K562 (cell line): ENCODE measurements at regions not wholly inside any gene's neighbourhood (a gene's known extent, or its start where the extent isn't known, plus 50 kb on each side); places are given as distances from the start of the nearest gene placed in this dataset.

Experiments used
- ATAC-seq: fragments of 200-7000 bp; cut with Tn5 transposase; 3 replicates; pipeline ENCODE4 v1.9.1; 2020; ENCODE audit warnings: moderate library complexity
- BruUV-seq: library from RNA; stranded (reverse); fragments of 400-500 nt; replicated peaks from 2 replicates; lab custom pipeline; 2021; lab: Mats Ljungman, UMichigan
- CTCF ChIA-PET: fragments of 300-600 bp; formaldehyde crosslinking; extraction: SDS; loops from one replicate; lab custom pipeline; 2021; ENCODE audit warnings: low intra/inter-chr PET ratio; lab: Yijun Ruan, JAX
- POLR2A ChIA-PET: fragments of 300-600, 350-650 bp; sonication (Branson Sonifier 250); formaldehyde crosslinking; extraction: SDS; loops from one replicate; lab custom pipeline; 2021; ENCODE audit warnings: antibody characterized with exemption, inconsistent platforms; lab: Yijun Ruan, JAX
- DNase-seq, 4 experiments: peaks; one replicate each; pipeline versions ENCODE4 v3.0.0 to v3.0.0-alpha.2; 2011 to 2018; ENCODE audit warnings: low spot score in 3 of 4, mixed read lengths in 3 of 4; ENCODE audit errors: extremely low read depth in 1 of 4
- FAIRE-seq: peaks from 2 replicates; lab custom pipeline; 2011; peaks lifted over from hg19 to GRCh38; lab: Jason Lieb, UNC
- H2AFZ ChIP-seq: 2 replicates; pipeline ENCODE4 v1.6.0; 2011; ENCODE audit warnings: low read depth, low read length, control low read depth, inconsistent platforms
- H3K27ac ChIP-seq: fragments of 200-600 bp; 3 replicates; pipeline ENCODE4 v1.8.0; 2011; ENCODE audit warnings: low read depth, mild to moderate bottlenecking, control low read depth, inconsistent platforms, low read length, moderate library complexity, mixed read lengths; ENCODE audit errors: extremely low read depth
- H3K27me3 ChIP-seq, 2 experiments: fragments of 300-600 bp in 1 of 2; 2 replicates in 1 of 2; 3 replicates in 1 of 2; pipeline versions ENCODE4 v1.6.0 to v1.8.0; 2011; ENCODE audit warnings: inconsistent platforms in 2 of 2, low read length in 2 of 2, mild to moderate bottlenecking in 1 of 2, mixed read lengths in 1 of 2, moderate library complexity in 1 of 2; ENCODE audit not compliant: control insufficient read depth in 2 of 2, insufficient read depth in 2 of 2
- H3K36me3 ChIP-seq: fragments of 300-600 bp; 3 replicates; pipeline ENCODE4 v1.8.0; 2011; ENCODE audit warnings: mild to moderate bottlenecking, low read length, inconsistent platforms; ENCODE audit not compliant: control insufficient read depth, insufficient read depth
- H3K4me1 ChIP-seq, 2 experiments: fragments of 200-600 bp in 1 of 2; replicated peaks in 1 of 2; 2 replicates in 1 of 2; 3 replicates in 1 of 2; pipeline versions ENCODE4 v1.5.1 to v1.8.0; 2011; ENCODE audit warnings: inconsistent platforms in 2 of 2, low read length in 2 of 2, mild to moderate bottlenecking in 1 of 2, mixed read lengths in 1 of 2, moderate library complexity in 1 of 2; ENCODE audit not compliant: control insufficient read depth in 2 of 2, insufficient read depth in 2 of 2
- H3K4me2 ChIP-seq: 2 replicates; pipeline ENCODE4 v1.6.1; 2011; ENCODE audit warnings: low read length, control low read depth, inconsistent platforms, mixed read lengths; ENCODE audit not compliant: insufficient read depth
- H3K4me3 ChIP-seq: fragments of 200-600 bp; sonication (generic), shearing (Covaris generic); 2 replicates; pipeline ENCODE4 v1.5.1; 2016; ENCODE audit warnings: control low read depth, inconsistent platforms
- H3K79me2 ChIP-seq: fragments of 200-600 bp; 3 replicates; pipeline ENCODE4 v1.8.0; 2011; ENCODE audit warnings: low read length, inconsistent platforms; ENCODE audit not compliant: control insufficient read depth, insufficient read depth
- H3K9ac ChIP-seq, 2 experiments: 2 replicates each; pipeline versions ENCODE4 v1.6.0 to v1.6.1; 2011; ENCODE audit warnings: low read depth in 2 of 2, low read length in 2 of 2, control low read depth in 1 of 2, inconsistent platforms in 1 of 2, mild to moderate bottlenecking in 1 of 2, mixed read lengths in 1 of 2; ENCODE audit not compliant: insufficient read depth in 1 of 2
- H3K9me1 ChIP-seq: one replicate; pipeline ENCODE4 v1.6.0; 2011; ENCODE audit warnings: inconsistent platforms, mild to moderate bottlenecking, low read length, moderate library complexity; ENCODE audit not compliant: control insufficient read depth, insufficient read depth
- H3K9me3 ChIP-seq: replicated peaks from 2 replicates; pipeline ENCODE4 v1.5.1; 2011; ENCODE audit warnings: low read depth, low read length, inconsistent platforms; ENCODE audit not compliant: control insufficient read depth, insufficient read depth
- H4K20me1 ChIP-seq: replicated peaks from 2 replicates; pipeline ENCODE4 v1.6.1; 2011; ENCODE audit warnings: low read length, inconsistent platforms, mixed read lengths; ENCODE audit not compliant: control insufficient read depth, insufficient read depth
- ASH1L ChIP-seq: fragments of 450-650 bp; IDR thresholded peaks from 2 replicates; pipeline ENCODE4 v1.6.1; 2018; ENCODE audit warnings: borderline replicate concordance, mild to moderate bottlenecking, low read depth; ENCODE audit not compliant: partially characterized antibody
- CAMTA2 ChIP-seq: fragments of 250-450 bp; sonication (Bioruptor Pico); conservative IDR thresholded peaks from 2 replicates; pipeline ENCODE4 v1.5.1; 2022
- DPF2 ChIP-seq: fragments of 450-650 bp; IDR thresholded peaks from 2 replicates; pipeline ENCODE4 v1.6.1; 2016
- HNRNPH1 ChIP-seq: fragments of 200-400 bp; formaldehyde crosslinking; optimal IDR thresholded peaks from 2 replicates; pipeline ENCODE3; 2017; ENCODE audit warnings: low read depth, mild to moderate bottlenecking, low read length, moderate library complexity
- KLF16 ChIP-seq: IDR thresholded peaks from 2 replicates; pipeline ENCODE4 v1.6.1; 2016; ENCODE audit warnings: antibody characterized with exemption
- SOX6 ChIP-seq: fragments of 450-650 bp; IDR thresholded peaks from 2 replicates; pipeline ENCODE4 v1.6.1; 2014; ENCODE audit warnings: mild to moderate bottlenecking
- WGBS: fragments of 100-300 bp; shearing (Covaris generic); methylation state at CpG from one replicate; pipeline ENCODE4 v1.1.6; 2016; ENCODE audit warnings: low coverage, mixed read lengths; ENCODE audit not compliant: insufficient coverage; ENCODE audit errors: missing lambda C conversion rate; 5-methylcytosine and 5-hydroxymethylcytosine counted together
- in situ Hi-C: fragments of 300-500 bp; cut with MboI; formaldehyde crosslinking; loops from 4 replicates; pipeline ENCODE4 v1.15.0; 2018; ENCODE audit warnings: inconsistent platforms, mixed read lengths
- intact Hi-C: fragments of 100-400 bp; cut with micrococcal nuclease; formaldehyde crosslinking; loops from 2 replicates; pipeline ENCODE4 v1.14.2; 2022
- TF ChIP-seq, protein P1 (sequence below): fragments of 450-650 bp; IDR thresholded peaks from 2 replicates; pipeline ENCODE4 v1.6.1; 2017; ENCODE audit warnings: antibody characterized with exemption, mild to moderate bottlenecking
- TF ChIP-seq, protein P2 (sequence below): fragments of 250-450 bp; sonication (Bioruptor Pico); IDR thresholded peaks from 2 replicates; pipeline ENCODE4 v1.4.0; 2020; ENCODE audit warnings: mild to moderate bottlenecking, moderate library complexity
- TF ChIP-seq, protein P3 (sequence below): fragments of 200-800 bp; sonication (Bioruptor generic); IDR thresholded peaks from 2 replicates; pipeline ENCODE4 v1.6.1; 2016; ENCODE audit warnings: missing genetic modification characterization, missing compliant biosample characterization

DNA sequence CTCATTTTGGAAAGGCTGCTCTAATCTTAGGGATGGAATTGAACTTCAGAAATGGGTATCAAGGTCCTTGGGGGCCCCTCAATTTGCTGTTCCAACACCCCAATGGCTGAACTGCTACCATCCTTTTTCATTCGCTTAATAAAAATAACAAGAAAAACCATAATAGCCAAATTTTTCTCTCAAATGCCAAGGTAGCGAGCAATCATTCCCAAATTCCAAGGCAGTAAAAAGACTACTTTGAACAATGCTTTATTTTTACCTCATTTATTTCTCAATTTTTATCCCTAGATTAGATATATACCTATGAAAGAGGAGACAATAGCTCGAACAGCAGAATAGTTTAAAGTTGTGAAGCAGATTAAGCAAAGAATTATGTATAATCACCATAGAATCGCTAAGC, 323.4 kb upstream of the SLC7A11 start:
- ChIA-PET CTCF (no interaction called here), POLR2A (interaction anchor here (0.9 kb wide), 1 partner anchor 113 kb away, joined by 3 read pairs; no protein-coding TSS in a partner anchor)
- no peaks in the 10 kb centered on the region for H3K27me3 ChIP-seq
- FAIRE-seq (no peak), ATAC-seq (no peak), DNase-seq (no peak)
- intact Hi-C loops = no loop called here
- in situ Hi-C loops = no loop called here
- H3K27ac ChIP-seq = no peak overlapping the region
- H2AFZ ChIP-seq = no peak overlapping the region
- H3K79me2 ChIP-seq = no peaks in the 10 kb centered on the region
- WGBS = 13% methylated on average over 4 of the region's 4 CpGs
- no peak overlapping the region for H3K9ac ChIP-seq
- no peaks in the 10 kb centered on the region; the same call in none of the 2 replicates for H3K9me3 ChIP-seq
- H4K20me1 ChIP-seq = no peaks in the 10 kb centered on the region
- no peak overlapping the region for H3K4me2 ChIP-seq
- no peaks in the 10 kb centered on the region for H3K9me1 ChIP-seq
- H3K4me3 ChIP-seq = no peak overlapping the region
- peaks cover 0 to under 1% of the 10 kb centered on the region in 2 experiments; a peak in 2 of 5 replicates for H3K4me1 ChIP-seq
- BruUV-seq = no TSS peak
- no peaks in the 10 kb centered on the region for H3K36me3 ChIP-seq
- no peak for TF ChIP-seq KLF16
- TF ChIP-seq SOX6 = no peak
- TF ChIP-seq ASH1L = no peak
- TF ChIP-seq CAMTA2 (CRISPR knock-in tag) = no peak
- TF ChIP-seq, protein P1, sequence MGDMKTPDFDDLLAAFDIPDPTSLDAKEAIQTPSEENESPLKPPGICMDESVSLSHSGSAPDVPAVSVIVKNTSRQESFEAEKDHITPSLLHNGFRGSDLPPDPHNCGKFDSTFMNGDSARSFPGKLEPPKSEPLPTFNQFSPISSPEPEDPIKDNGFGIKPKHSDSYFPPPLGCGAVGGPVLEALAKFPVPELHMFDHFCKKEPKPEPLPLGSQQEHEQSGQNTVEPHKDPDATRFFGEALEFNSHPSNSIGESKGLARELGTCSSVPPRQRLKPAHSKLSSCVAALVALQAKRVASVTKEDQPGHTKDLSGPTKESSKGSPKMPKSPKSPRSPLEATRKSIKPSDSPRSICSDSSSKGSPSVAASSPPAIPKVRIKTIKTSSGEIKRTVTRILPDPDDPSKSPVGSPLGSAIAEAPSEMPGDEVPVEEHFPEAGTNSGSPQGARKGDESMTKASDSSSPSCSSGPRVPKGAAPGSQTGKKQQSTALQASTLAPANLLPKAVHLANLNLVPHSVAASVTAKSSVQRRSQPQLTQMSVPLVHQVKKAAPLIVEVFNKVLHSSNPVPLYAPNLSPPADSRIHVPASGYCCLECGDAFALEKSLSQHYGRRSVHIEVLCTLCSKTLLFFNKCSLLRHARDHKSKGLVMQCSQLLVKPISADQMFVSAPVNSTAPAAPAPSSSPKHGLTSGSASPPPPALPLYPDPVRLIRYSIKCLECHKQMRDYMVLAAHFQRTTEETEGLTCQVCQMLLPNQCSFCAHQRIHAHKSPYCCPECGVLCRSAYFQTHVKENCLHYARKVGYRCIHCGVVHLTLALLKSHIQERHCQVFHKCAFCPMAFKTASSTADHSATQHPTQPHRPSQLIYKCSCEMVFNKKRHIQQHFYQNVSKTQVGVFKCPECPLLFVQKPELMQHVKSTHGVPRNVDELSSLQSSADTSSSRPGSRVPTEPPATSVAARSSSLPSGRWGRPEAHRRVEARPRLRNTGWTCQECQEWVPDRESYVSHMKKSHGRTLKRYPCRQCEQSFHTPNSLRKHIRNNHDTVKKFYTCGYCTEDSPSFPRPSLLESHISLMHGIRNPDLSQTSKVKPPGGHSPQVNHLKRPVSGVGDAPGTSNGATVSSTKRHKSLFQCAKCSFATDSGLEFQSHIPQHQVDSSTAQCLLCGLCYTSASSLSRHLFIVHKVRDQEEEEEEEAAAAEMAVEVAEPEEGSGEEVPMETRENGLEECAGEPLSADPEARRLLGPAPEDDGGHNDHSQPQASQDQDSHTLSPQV = no peak
- TF ChIP-seq, protein P2, sequence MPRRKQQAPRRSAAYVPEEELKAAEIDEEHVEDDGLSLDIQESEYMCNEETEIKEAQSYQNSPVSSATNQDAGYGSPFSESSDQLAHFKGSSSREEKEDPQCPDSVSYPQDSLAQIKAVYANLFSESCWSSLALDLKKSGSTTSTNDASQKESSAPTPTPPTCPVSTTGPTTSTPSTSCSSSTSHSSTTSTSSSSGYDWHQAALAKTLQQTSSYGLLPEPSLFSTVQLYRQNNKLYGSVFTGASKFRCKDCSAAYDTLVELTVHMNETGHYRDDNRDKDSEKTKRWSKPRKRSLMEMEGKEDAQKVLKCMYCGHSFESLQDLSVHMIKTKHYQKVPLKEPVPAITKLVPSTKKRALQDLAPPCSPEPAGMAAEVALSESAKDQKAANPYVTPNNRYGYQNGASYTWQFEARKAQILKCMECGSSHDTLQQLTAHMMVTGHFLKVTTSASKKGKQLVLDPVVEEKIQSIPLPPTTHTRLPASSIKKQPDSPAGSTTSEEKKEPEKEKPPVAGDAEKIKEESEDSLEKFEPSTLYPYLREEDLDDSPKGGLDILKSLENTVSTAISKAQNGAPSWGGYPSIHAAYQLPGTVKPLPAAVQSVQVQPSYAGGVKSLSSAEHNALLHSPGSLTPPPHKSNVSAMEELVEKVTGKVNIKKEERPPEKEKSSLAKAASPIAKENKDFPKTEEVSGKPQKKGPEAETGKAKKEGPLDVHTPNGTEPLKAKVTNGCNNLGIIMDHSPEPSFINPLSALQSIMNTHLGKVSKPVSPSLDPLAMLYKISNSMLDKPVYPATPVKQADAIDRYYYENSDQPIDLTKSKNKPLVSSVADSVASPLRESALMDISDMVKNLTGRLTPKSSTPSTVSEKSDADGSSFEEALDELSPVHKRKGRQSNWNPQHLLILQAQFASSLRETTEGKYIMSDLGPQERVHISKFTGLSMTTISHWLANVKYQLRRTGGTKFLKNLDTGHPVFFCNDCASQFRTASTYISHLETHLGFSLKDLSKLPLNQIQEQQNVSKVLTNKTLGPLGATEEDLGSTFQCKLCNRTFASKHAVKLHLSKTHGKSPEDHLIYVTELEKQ (CRISPR knock-in tag) = no peak
- TF ChIP-seq, protein P3, sequence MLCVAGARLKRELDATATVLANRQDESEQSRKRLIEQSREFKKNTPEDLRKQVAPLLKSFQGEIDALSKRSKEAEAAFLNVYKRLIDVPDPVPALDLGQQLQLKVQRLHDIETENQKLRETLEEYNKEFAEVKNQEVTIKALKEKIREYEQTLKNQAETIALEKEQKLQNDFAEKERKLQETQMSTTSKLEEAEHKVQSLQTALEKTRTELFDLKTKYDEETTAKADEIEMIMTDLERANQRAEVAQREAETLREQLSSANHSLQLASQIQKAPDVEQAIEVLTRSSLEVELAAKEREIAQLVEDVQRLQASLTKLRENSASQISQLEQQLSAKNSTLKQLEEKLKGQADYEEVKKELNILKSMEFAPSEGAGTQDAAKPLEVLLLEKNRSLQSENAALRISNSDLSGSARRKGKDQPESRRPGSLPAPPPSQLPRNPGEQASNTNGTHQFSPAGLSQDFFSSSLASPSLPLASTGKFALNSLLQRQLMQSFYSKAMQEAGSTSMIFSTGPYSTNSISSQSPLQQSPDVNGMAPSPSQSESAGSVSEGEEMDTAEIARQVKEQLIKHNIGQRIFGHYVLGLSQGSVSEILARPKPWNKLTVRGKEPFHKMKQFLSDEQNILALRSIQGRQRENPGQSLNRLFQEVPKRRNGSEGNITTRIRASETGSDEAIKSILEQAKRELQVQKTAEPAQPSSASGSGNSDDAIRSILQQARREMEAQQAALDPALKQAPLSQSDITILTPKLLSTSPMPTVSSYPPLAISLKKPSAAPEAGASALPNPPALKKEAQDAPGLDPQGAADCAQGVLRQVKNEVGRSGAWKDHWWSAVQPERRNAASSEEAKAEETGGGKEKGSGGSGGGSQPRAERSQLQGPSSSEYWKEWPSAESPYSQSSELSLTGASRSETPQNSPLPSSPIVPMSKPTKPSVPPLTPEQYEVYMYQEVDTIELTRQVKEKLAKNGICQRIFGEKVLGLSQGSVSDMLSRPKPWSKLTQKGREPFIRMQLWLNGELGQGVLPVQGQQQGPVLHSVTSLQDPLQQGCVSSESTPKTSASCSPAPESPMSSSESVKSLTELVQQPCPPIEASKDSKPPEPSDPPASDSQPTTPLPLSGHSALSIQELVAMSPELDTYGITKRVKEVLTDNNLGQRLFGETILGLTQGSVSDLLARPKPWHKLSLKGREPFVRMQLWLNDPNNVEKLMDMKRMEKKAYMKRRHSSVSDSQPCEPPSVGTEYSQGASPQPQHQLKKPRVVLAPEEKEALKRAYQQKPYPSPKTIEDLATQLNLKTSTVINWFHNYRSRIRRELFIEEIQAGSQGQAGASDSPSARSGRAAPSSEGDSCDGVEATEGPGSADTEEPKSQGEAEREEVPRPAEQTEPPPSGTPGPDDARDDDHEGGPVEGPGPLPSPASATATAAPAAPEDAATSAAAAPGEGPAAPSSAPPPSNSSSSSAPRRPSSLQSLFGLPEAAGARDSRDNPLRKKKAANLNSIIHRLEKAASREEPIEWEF = no peak
- TF ChIP-seq DPF2 = no peak
- TF ChIP-seq HNRNPH1 = no peak
